ENCODE measurements at regions not wholly inside any gene's neighbourhood (a gene's known extent, or its start where the extent isn't known, plus 50 kb on each side); places are given as distances from the start of the nearest gene placed in this dataset.
A peak's percentile ranks its signal among the peaks of the same experiment; 100 is the strongest.

DNA sequence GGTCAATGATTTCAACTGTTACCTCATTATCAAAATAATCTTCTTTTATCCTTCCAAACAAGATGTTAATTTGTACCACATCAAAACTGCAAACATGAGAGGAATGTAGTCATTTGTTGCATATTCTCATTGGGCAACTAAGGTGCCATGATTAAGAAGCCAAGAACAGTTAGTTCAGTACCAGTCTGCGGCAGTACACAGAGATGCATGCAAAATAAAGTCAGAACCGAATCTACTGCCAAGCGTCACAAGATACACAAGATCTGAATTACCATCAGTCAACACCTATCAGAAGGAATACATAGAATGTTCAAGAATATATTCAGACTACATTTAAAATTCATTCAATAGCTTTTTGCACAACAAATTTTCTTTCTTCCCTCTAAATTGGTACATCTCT, 127.6 kb upstream of the SPATA12 start:
- DNase-seq (ENCODE audit: low read depth in 2 of 2), result no peak
- no peak overlapping the region for H3K4me3 ChIP-seq (replicated peaks in 1 of 2; ENCODE audit: low read depth in 2 of 2, low read length in 2 of 2)
- TF ChIP-seq, protein P1, sequence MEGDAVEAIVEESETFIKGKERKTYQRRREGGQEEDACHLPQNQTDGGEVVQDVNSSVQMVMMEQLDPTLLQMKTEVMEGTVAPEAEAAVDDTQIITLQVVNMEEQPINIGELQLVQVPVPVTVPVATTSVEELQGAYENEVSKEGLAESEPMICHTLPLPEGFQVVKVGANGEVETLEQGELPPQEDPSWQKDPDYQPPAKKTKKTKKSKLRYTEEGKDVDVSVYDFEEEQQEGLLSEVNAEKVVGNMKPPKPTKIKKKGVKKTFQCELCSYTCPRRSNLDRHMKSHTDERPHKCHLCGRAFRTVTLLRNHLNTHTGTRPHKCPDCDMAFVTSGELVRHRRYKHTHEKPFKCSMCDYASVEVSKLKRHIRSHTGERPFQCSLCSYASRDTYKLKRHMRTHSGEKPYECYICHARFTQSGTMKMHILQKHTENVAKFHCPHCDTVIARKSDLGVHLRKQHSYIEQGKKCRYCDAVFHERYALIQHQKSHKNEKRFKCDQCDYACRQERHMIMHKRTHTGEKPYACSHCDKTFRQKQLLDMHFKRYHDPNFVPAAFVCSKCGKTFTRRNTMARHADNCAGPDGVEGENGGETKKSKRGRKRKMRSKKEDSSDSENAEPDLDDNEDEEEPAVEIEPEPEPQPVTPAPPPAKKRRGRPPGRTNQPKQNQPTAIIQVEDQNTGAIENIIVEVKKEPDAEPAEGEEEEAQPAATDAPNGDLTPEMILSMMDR (IDR thresholded peaks at IDR 0.05; ENCODE audit: low read depth, low read length), result no peak

DNA sequence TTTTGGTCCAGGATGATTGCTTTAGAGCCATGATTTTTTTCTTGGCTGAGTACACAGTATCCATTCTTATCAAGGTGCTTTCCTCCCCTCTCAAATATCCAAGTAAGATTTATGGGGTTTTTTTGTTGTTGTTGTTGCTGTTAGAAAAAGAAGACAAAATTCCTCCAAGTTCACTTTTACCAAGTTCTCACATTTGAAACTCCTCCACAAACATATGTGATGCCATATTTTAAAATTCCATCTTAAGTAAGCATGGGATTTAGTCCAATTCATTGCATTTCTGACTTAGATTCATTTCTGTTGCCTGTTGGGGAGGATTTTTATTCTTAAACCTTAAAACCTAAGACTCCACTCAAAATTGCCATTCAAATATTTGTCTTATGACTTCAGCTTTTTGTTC, 128.6 kb upstream of the SPATA12 start:
- TF ChIP-seq, protein P1 (IDR thresholded peaks at IDR 0.05; ENCODE audit: low read depth, low read length), result no peak
- no peak overlapping the region for H3K4me3 ChIP-seq (replicated peaks in 1 of 2; ENCODE audit: low read depth in 2 of 2, low read length in 2 of 2)
- DNase-seq (ENCODE audit: low read depth in 2 of 2), result no peak

DNA sequence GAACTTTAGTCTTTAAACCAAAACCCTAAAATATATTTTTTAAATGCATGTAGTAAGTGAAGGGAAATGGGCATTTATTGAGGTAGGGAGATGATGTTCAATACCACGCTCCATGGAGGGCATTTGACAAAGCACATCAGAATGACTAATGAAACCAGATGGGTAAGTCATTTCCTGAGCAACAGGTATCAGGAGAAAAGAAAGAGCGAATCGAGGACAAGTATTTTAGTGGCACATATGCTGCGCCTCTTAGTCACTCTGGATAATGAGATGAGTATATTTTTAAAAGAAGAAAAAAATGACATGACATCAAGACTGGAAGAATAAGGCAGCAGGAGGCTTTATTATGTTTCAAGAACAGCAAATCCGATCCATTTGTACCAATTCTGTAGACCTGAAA, 129.0 kb upstream of the ARHGEF3 start:
- TF ChIP-seq, protein P1 (IDR thresholded peaks at IDR 0.05; ENCODE audit: low read depth, low read length), result no peak
- no peak overlapping the region for H3K4me3 ChIP-seq (replicated peaks in 1 of 2; ENCODE audit: low read depth in 2 of 2, low read length in 2 of 2)
- peak in 1 of 2 donors; percentile 59 for DNase-seq (ENCODE audit: low read depth in 2 of 2)

DNA sequence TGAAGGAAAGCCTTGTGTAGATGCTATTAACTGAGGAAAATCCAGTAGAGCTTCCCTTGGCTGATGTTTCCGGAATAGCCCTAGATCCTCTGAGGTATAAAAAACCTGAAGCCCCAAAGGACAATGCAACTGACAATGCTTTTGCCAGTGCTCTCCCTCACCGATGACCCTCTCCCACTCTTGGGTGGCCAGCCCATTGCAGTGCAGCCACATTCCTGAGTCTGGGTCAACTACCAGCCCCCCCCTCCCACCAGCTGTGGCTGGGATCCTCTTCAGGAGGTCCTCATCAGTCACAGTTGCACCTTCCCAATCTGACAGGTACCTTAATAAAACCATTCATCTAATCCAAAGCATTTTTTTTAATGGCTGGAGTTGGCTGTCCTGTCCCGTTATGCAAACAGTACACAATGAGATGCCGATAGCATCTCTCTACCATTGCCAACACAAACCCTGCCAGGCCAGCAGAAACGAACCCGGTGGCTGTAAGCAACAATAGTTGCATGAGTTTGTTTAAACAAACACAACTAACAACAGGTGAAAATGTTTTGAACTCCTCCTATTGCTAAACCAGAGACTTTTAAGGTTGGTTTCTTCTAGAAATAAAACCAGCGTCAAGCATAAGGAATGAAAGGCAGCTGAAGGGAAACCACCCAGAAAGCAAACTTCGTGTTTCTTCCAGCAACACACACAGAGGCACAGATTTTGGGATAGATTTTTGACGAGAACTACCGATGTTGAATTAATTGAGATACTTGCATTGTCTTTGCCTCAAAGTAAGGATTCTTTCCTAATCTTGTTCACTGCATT, 128.3 kb upstream of the ARHGEF3 start:
- H3K4me3 ChIP-seq (replicated peaks in 1 of 2; ENCODE audit: low read depth in 2 of 2, low read length in 2 of 2), result no peak overlapping the region
- TF ChIP-seq, protein P1 (IDR thresholded peaks at IDR 0.05; ENCODE audit: low read depth, low read length), result no peak
- DNase-seq (ENCODE audit: low read depth in 2 of 2), result peak in 1 of 2 donors; percentile 42

DNA sequence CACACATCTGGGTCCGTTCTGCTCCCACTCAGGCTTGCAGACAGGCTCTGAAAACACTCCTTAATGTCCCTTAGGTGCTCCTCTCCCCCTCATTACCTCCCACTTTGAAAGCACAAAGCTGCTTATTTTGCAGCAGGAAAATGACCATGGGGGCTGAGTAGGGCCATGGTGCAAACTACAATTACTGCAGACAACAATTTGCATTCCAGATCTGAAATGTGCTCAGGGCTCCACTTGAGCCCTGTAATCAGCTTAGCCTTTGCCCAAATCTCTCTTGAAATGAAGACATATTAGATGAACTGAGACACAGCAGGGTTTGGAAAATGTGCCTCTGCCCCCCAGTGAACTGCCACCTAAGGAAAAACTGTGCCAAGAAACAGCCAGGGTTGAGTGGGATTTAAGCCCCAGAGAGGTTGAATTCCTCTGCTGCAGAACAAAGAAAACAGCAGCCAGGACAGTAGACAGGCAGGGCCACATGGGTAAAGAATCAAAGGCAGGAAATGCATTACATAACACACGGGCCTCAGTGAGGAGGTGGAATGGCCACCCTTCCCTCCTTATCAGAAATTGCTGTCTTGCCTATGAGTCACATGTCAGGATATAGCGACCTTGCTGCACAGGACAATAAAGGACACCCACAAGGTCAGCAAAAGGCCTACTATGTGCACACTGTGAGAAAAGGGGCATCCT, 126.8 kb upstream of the ARHGEF3 start:
- TF ChIP-seq, protein P1 (IDR thresholded peaks at IDR 0.05; ENCODE audit: low read depth, low read length), result no peak
- H3K4me3 ChIP-seq (replicated peaks in 1 of 2; ENCODE audit: low read depth in 2 of 2, low read length in 2 of 2), result no peak overlapping the region
- DNase-seq (ENCODE audit: low read depth in 2 of 2), result peak; percentile 39 to 58

DNA sequence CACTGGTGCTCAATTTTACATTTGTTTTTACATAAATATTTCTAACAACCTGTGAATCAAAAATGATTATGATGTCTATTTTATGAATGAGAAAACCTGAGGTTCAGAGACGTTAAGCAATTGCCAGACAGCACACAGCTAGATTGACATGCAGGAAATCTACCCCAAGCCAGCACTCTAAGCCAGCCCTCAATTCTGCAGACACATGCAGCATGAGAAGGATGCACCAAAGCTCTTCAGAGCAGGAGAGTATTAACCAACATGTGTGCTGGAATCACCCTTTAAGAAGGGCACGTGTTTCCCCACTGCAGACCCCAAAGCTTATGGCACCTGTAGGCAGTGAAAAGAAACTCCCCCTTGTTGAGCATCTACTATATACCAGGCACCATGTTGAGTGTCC, 126.1 kb upstream of the ARHGEF3 start:
- H3K4me3 ChIP-seq (replicated peaks in 1 of 2; ENCODE audit: low read depth in 2 of 2, low read length in 2 of 2), result no peak overlapping the region
- TF ChIP-seq, protein P1 (IDR thresholded peaks at IDR 0.05; ENCODE audit: low read depth, low read length), result no peak
- DNase-seq (ENCODE audit: low read depth in 2 of 2), result no peak

Measured in cardiac fibroblast (primary cell).